HG03354 (cell line): ENCODE measurements at regions not wholly inside any gene's neighbourhood (a gene's known extent, or its start where the extent isn't known, plus 50 kb on each side); places are given as distances from the start of the nearest gene placed in this dataset.
"Not testable (repeated sequence)": the region's sequence is repeated elsewhere in the genome, so short reads cannot be mapped to it uniquely, and the experiment has no call there.

ENCODE experiments used
- ATAC-seq: cut with Tn5 transposase; IDR thresholded peaks from one replicate; pipeline ENCODE4 v1.9.1; 2021; ENCODE audit warnings: mild to moderate bottlenecking; ENCODE audit not compliant: unreplicated experiment, poor library complexity, severe bottlenecking

DNA sequence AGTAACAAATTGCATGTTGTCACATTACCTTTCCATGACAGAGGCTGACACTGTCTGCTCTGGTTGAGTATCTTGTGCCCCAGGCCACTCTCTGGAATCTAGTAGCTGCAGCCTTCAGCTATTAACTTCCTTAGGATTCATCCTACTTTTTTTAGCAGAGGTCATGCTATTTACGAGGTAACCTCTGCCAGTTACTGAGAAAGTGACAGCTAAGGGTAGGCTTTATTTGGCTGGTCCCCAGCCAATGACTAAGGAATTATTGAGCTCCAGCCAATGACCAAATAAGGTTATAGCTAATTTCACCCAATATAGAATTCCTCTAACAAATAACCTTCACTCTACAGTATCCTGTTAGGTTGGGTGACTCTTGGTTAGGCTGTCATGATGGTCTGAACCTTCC lies 1361.7 kb downstream of the XPNPEP1 start:
- ATAC-seq: no peak

DNA sequence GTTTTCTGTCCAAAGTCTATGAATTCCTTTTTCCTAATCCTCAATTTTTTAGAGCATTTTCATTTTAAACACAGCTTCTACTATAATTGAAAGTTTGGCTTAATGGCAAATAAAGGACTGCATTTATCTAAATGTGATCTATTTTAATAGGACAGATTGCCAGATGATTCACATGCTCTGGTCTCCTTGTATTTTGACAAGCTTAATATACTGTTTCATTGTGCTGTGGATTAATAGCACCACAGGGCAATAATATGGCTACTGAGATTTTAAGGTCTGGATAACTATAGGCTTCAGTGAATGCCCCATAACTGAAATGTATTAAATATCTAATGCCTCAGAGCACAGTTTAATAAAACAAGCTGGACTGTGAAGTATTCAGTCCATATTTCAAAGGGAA lies 1362.8 kb downstream of the XPNPEP1 start:
- ATAC-seq: no peak

DNA sequence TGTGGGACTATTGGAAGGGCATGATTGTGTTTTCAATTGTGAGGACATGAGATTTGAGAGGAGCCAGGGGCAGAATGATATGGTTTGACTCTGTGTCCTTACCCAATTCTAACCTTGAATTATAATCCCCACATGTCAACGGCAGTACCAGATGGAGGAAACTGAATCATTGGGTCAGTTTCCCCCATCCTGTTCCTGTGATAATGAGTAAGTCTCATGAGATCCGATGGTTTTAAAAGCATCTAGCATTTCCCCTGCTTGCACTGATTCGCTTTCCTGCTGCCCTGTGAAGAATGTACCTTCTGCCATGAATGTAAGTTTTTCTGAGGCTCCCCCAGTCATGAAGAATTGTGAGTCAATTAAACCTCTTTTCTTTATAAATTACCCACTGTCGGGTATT lies 1367.1 kb downstream of the XPNPEP1 start:
- ATAC-seq: no peak

DNA sequence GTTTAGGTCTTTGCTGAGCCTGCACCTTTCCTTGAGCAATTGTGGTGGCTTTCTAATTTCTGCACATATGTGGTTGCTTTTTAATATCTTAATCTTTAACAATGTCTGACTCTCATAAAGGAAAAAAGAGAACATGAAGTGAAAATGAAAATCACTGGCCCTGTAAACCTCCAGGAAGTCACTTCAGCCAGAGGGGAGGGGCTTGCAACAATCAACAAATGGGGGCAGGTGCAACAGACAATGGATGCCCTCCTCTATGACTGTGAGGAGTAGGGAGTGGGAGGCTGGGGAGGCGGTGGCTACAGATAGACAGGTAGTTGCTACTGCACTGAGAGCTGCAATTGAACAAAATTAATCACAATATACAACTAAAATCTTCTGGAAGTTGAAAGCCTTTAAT lies 1377.4 kb downstream of the XPNPEP1 start:
- ATAC-seq: peak; percentile 84

GRCh38 chr10:108544500-108545120 lies 1378.7 kb downstream of the XPNPEP1 start:
- peak; percentile 79 for ATAC-seq

- ATAC-seq: not testable (repeated sequence)
These were observed 1369.0 kb upstream of the SORCS1 start for GRCh38 chr10:108533551-108533950.

- no peak for ATAC-seq
These were observed 1358.7 kb upstream of the SORCS1 start for GRCh38 chr10:108523016-108523800.

GRCh38 chr10:108521827-108522492 lies 1357.5 kb upstream of the SORCS1 start:
- no peak for ATAC-seq

DNA sequence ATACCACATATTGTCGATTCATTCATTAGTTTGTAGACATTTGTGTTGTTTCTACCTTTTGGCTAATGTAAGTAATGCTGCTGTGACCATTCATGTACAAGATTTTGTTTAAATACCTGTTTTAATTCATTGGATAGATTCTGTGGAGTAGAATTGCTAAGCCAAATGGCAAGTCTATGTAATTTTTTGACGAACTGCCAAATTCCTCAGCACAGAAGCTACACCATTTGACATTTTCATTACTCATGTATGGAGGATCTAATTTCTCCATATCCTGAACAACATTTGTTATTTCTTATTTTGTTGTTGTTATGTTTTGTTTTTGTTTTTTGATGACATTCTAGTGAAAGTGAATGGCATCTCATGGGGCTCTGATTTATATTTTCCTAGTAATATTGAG lies 1351.3 kb upstream of the SORCS1 start:
- ATAC-seq: no peak

- ATAC-seq: no peak
These were observed 1335.9 kb upstream of the SORCS1 start for GRCh38 chr10:108500396-108500795.

- ATAC-seq: no peak
These were observed 1331.6 kb upstream of the SORCS1 start for GRCh38 chr10:108496106-108496505.

DNA sequence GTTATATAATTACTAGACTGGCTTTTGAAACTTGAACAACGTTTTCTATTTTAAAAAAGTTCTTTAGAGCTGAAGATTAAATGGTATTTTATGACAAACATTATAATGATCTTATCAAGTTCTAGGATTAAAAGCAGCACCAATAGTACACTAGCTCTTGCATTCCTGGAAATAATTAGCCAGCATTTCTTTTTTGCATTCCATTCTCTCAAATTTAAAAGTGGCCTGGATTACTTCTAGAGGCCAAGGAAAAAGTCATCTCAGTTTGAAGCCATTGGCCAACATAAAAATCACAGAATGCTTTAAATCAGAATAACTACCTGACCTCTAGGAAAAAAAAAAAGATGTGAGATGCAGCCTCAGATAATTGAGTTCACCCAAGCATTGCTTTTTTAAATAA lies 1326.4 kb upstream of the SORCS1 start:
- ATAC-seq: no peak

GRCh38 chr10:108471420-108471819 lies 1306.9 kb upstream of the SORCS1 start:
- no peak for ATAC-seq

DNA sequence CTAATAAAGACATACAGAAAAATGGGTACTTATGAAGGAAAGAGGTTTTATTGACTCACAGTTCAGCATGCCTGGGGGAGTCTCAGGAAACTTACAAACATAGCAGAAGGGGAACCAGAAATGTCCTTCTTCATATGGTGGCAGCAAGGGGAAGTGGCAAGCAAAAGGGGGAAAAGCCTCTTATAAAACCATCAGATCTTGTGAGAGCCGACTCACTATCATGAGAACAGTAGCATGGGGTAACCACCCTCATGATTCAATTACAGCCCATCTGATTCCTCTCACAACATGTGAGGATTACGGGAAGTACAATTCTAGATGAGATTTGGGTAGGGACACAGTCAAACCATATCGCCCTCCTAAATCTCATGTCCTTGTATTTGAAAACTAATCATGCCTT lies 1305.4 kb upstream of the SORCS1 start:
- ATAC-seq: no peak

- no peak for ATAC-seq
These were observed 1301.5 kb upstream of the SORCS1 start for GRCh38 chr10:108465871-108466641.

GRCh38 chr10:108462005-108462404 lies 1297.5 kb upstream of the SORCS1 start:
- no peak for ATAC-seq

DNA sequence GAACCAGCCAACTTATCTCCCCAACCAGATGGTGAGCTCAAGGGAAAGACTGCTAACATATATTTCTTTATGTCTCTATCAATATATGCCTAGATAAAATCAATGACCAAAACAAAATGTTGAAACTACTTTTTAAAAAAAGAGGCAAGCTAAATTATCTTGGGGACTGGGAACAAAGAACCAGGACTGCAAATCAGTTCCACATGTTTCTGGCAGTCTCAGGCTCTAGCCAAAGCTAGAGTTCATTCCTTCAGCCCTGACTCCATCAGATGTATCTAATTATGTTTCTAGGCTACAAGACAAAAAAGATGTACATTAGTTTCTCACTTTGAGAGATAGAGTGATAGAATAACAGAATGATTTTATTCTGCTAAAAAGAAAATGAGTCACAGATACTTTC lies 1290.3 kb upstream of the SORCS1 start:
- no peak for ATAC-seq

DNA sequence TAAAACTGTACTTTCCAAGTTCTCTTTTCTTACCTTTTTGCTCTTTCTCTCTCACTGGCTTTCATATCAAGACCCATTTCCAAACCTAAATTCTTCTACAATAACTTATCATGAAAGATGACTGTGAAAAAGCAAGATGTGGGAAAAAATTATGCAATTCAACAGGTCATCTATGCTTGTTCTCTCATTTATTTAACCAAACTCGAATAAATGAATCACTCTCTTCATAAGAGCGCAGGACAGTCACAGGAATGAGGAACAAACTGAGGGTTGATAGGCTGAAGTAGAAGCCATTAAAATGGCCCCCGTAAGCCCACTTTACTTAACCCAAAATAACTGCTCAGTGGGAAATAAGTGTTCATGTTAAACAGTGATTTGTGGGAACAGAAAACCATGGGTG lies 1289.7 kb upstream of the SORCS1 start:
- ATAC-seq: no peak

DNA sequence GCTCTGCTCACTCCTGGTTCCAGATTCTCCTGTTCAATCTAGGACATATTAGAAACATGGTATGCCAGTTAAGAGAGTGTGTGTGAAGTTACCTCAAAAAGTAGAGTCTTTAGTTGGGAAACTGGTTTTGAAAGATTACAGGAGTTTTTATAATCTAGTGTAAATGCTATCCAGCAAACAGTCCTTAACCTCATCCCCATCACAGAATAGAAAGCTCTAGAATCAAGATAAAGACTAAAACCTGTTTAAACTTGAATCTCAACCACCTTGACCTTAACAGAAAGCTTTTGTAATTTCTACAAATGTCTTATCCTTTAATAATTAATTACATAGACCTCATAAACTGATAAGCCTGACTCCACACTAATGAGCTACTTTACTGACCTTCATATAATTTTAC lies 1288.7 kb upstream of the SORCS1 start:
- no peak for ATAC-seq

DNA sequence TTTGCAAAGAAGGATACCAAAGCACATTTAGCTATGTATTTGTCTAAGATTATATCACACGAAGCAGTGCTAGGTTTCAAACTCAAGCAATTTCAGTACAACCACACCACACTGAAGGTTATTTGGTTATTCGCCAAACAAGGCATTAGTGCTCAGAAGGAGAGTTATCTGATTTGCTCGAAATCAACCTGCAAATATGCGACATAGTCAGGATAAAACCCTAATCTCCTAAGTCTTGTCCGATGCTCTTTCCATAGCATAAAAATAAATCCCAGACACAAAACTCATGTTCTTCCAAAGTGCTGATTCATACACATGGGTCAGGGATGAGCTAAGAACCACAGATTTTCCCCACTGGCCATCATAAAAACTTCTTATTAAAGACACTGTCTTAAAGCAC lies 1288.0 kb upstream of the SORCS1 start:
- no peak for ATAC-seq
